Fibroblast of villous mesenchyme (primary cell): ENCODE measurements at regions not wholly inside any gene's neighbourhood (a gene's known extent, or its start where the extent isn't known, plus 50 kb on each side); places are given as distances from the start of the nearest gene placed in this dataset.

ENCODE experiments used
- DNase-seq: peaks from one replicate; pipeline ENCODE4 v3.0.0-alpha.2; 2010; ENCODE audit warnings: low read depth
- H3K4me3 ChIP-seq: 2 replicates; pipeline ENCODE4 v1.5.1; 2011; ENCODE audit warnings: low read depth, mild to moderate bottlenecking, low read length
- TF ChIP-seq, protein P1 (sequence below): IDR thresholded peaks from 2 replicates; pipeline ENCODE4 v1.5.1; 2012; ENCODE audit warnings: low read depth, mild to moderate bottlenecking, low read length; ENCODE audit not compliant: insufficient read depth

DNA sequence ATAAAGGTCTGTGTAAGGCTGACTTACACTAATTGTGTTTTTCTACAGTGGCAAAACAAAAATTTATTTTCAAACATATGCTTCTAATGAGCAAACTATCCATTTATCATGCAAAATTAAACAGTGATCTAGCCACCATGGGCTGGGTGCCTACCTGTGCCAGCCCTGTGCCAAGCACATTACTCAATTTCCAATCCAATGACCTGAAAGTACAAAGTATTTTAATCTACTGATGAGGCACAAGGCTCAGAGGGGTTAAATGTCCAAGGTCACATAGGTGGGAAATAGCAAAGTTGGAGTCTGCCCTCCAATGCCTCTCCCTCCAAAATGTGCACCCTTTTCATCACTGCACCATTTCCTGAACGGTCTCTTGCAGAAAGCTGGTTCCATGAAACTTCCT lies 279.1 kb upstream of the FMN2 start:
- TF ChIP-seq, protein P1, sequence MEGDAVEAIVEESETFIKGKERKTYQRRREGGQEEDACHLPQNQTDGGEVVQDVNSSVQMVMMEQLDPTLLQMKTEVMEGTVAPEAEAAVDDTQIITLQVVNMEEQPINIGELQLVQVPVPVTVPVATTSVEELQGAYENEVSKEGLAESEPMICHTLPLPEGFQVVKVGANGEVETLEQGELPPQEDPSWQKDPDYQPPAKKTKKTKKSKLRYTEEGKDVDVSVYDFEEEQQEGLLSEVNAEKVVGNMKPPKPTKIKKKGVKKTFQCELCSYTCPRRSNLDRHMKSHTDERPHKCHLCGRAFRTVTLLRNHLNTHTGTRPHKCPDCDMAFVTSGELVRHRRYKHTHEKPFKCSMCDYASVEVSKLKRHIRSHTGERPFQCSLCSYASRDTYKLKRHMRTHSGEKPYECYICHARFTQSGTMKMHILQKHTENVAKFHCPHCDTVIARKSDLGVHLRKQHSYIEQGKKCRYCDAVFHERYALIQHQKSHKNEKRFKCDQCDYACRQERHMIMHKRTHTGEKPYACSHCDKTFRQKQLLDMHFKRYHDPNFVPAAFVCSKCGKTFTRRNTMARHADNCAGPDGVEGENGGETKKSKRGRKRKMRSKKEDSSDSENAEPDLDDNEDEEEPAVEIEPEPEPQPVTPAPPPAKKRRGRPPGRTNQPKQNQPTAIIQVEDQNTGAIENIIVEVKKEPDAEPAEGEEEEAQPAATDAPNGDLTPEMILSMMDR: no peak
- DNase-seq: no peak
- H3K4me3 ChIP-seq: no peak overlapping the region

DNA sequence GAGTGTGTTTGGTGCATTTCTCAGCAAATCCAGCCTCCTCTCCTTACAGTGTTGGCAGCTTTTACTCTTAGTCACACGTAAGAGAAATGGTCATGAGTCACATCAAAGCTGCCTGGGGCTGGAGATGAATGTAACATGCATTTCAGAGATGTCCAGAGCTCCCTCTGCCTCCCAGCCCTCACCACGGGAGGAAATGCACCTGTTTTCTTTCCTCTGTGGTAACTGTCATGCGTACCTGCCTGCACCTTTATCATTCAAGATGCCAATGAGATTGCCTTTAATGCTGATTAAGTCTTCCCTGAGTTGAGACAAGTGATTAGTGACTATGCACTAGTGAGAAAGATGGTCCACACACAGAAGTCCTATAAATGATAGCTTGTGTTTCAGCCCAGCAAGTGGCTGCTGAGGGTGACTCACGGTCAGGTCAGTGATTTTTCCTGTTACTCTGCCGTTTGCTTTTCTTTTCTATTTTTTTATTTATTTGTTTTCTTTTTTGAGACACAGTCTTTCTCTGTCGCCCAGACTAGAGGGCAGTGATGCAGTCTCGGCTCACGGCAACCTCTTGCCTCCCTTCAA lies 277.3 kb upstream of the FMN2 start:
- DNase-seq: peak; percentile 31
- no peak overlapping the region for H3K4me3 ChIP-seq
- TF ChIP-seq, protein P1: no peak

GRCh38 chr1:239815074-239815473 lies 276.6 kb upstream of the FMN2 start:
- TF ChIP-seq, protein P1: no peak
- H3K4me3 ChIP-seq: no peak overlapping the region
- no peak for DNase-seq

- no peak overlapping the region for H3K4me3 ChIP-seq
- TF ChIP-seq, protein P1: no peak
- DNase-seq: peak; percentile 17
These were observed 275.5 kb upstream of the FMN2 start for GRCh38 chr1:239816081-239816782.

GRCh38 chr1:239817276-239817675 lies 274.4 kb upstream of the FMN2 start:
- no peak overlapping the region for H3K4me3 ChIP-seq
- no peak for DNase-seq
- TF ChIP-seq, protein P1: no peak

DNA sequence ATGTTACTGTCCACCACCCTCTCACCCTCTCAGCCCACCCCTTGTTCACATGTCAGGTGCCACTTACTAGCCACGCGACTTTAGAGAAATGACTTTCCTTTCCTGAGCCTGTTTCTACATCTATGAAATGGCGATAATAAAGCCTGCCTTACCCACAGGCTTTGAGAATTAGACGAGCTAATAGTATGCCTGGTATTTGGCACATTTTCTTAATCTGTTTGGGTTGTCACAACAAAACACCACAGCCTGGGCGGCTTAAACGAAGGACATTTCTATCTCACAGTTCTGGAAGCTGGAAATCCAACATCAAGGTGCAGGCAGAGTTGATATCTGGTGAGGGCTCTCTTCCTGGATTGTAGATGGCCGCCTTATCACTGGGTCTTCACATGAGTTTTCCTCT lies 273.9 kb upstream of the FMN2 start:
- TF ChIP-seq, protein P1: no peak
- no peak overlapping the region for H3K4me3 ChIP-seq
- DNase-seq: no peak
